Panc1 (cell line): ENCODE measurements at regions not wholly inside any gene's neighbourhood (a gene's known extent, or its start where the extent isn't known, plus 50 kb on each side); places are given as distances from the start of the nearest gene placed in this dataset.

Experiments used
- ATAC-seq: fragments of 200-7000 bp; cut with Tn5 transposase; 2 replicates; pipeline ENCODE4 v1.9.1; 2020; ENCODE audit warnings: mild to moderate bottlenecking, moderate library complexity
- BruUV-seq: library from RNA; stranded (reverse); fragments of 400-500 nt; replicated peaks from 2 replicates; lab custom pipeline; 2021; lab: Mats Ljungman, UMichigan
- CTCF ChIA-PET: fragments of 300-600 bp; sonication (Branson Sonifier 250); formaldehyde crosslinking; loops from one replicate; lab custom pipeline; 2022; ENCODE audit warnings: antibody characterized with exemption; lab: Charles Lee
- POLR2A ChIA-PET: fragments of 300-600 bp; sonication (Branson Sonifier 250); formaldehyde crosslinking; loops from one replicate; lab custom pipeline; 2022; ENCODE audit warnings: antibody characterized with exemption; lab: Charles Lee
- DNase-seq: peaks from one replicate; pipeline ENCODE4 v3.0.0-alpha.2; 2010; ENCODE audit warnings: low read depth, low spot score
- H3K27ac ChIP-seq: 2 replicates; pipeline ENCODE4 v1.5.1; 2011; ENCODE audit warnings: mild to moderate bottlenecking, low read length, inconsistent platforms
- H3K27me3 ChIP-seq: fragments of 200-500 bp; sonication (Bioruptor generic); 2 replicates; pipeline ENCODE4 v1.6.0; 2014; ENCODE audit warnings: low read length, inconsistent platforms; ENCODE audit not compliant: control insufficient read depth, insufficient read depth
- H3K36me3 ChIP-seq: fragments of 200-500 bp; sonication (Bioruptor generic); 2 replicates; pipeline ENCODE4 v1.5.1; 2014; ENCODE audit warnings: inconsistent platforms, mild to moderate bottlenecking, low read length, moderate library complexity; ENCODE audit not compliant: control insufficient read depth, insufficient read depth
- H3K4me1 ChIP-seq: 2 replicates; pipeline ENCODE4 v1.5.1; 2011; ENCODE audit warnings: inconsistent platforms, mild to moderate bottlenecking, low read length, moderate library complexity; ENCODE audit not compliant: control insufficient read depth, insufficient read depth
- H3K4me3 ChIP-seq, 2 experiments: 2 replicates each; pipeline ENCODE4 v1.5.1; 2011 to 2012; ENCODE audit warnings: low read depth in 2 of 2, low read length in 2 of 2, mild to moderate bottlenecking in 2 of 2, inconsistent platforms in 1 of 2, moderate library complexity in 1 of 2
- H3K9me3 ChIP-seq: fragments of 200-500 bp; sonication (Bioruptor generic); 2 replicates; pipeline ENCODE4 v1.5.1; 2014; ENCODE audit warnings: low read depth, mild to moderate bottlenecking, inconsistent platforms, low read length, moderate library complexity; ENCODE audit not compliant: control insufficient read depth, insufficient read depth
- CTCF ChIP-seq: fragments of 450-650 bp; IDR thresholded peaks from 2 replicates; pipeline ENCODE4 v1.5.1; 2017; ENCODE audit warnings: mild to moderate bottlenecking
- POLR2AphosphoS5 ChIP-seq: IDR thresholded peaks from 2 replicates; pipeline ENCODE4 v1.6.1; 2012; ENCODE audit warnings: mild to moderate bottlenecking, low read depth, low read length, moderate library complexity
- SIN3A ChIP-seq: IDR thresholded peaks from 2 replicates; pipeline ENCODE4 v1.6.1; 2012; ENCODE audit warnings: low read depth, mild to moderate bottlenecking, low read length, moderate library complexity, borderline replicate concordance; ENCODE audit not compliant: insufficient read depth
- TCF7L2 ChIP-seq: IDR thresholded peaks from 2 replicates; pipeline ENCODE4 v1.6.1; 2011; ENCODE audit warnings: mild to moderate bottlenecking, low read depth, low read length, inconsistent platforms
- in situ Hi-C: cut with HindIII; loops from 2 replicates; pipeline ENCODE4 v1.10.0; 2016; ENCODE audit warnings: low sequenced_read_pairs, low pct_unique_long_range_greater_than_20kb
- intact Hi-C: fragments of 100-400 bp; cut with micrococcal nuclease; formaldehyde crosslinking; loops from one replicate; pipeline ENCODE4 v1.10.0; 2022; ENCODE audit not compliant: unreplicated experiment
- TF ChIP-seq, protein P1 (sequence below), 2 experiments: IDR thresholded peaks; 2 replicates each; pipeline ENCODE4 v1.6.1; 2011 to 2012; ENCODE audit warnings: low read depth in 2 of 2, control low read depth in 1 of 2, low read length in 1 of 2, mild to moderate bottlenecking in 1 of 2, moderate library complexity in 1 of 2; ENCODE audit not compliant: insufficient read depth in 1 of 2

DNA sequence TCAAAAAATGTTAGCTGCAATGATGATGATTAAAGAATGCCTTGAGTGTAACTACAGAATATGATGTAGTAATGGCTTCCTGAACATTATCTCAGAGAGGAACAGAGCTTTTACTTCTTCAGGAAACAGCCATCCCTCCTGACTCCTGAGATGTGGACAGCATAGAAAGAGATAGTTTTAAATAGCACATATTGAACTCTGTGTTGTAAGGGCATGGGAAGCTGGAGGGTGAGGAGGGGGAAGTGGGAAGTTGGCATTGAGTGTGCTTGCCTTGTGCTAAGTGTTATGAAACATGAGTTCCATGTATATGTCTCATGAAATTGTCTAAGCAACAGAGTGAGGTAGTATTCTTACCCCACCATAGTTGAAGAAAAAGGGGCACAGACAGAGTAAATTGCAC, 161.5 kb upstream of the SLC28A3 start:
- CTCF ChIA-PET: no interaction called here
- POLR2A ChIA-PET: no interaction called here
- no peaks in the 10 kb centered on the region for H3K27me3 ChIP-seq
- in situ Hi-C loops: no loop called here
- no peak overlapping the region for H3K27ac ChIP-seq
- no peak for TF ChIP-seq POLR2AphosphoS5
- no peak for TF ChIP-seq SIN3A
- no peak for TF ChIP-seq TCF7L2
- TF ChIP-seq, protein P1, sequence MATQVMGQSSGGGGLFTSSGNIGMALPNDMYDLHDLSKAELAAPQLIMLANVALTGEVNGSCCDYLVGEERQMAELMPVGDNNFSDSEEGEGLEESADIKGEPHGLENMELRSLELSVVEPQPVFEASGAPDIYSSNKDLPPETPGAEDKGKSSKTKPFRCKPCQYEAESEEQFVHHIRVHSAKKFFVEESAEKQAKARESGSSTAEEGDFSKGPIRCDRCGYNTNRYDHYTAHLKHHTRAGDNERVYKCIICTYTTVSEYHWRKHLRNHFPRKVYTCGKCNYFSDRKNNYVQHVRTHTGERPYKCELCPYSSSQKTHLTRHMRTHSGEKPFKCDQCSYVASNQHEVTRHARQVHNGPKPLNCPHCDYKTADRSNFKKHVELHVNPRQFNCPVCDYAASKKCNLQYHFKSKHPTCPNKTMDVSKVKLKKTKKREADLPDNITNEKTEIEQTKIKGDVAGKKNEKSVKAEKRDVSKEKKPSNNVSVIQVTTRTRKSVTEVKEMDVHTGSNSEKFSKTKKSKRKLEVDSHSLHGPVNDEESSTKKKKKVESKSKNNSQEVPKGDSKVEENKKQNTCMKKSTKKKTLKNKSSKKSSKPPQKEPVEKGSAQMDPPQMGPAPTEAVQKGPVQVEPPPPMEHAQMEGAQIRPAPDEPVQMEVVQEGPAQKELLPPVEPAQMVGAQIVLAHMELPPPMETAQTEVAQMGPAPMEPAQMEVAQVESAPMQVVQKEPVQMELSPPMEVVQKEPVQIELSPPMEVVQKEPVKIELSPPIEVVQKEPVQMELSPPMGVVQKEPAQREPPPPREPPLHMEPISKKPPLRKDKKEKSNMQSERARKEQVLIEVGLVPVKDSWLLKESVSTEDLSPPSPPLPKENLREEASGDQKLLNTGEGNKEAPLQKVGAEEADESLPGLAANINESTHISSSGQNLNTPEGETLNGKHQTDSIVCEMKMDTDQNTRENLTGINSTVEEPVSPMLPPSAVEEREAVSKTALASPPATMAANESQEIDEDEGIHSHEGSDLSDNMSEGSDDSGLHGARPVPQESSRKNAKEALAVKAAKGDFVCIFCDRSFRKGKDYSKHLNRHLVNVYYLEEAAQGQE (IDR thresholded peaks at IDR 0.05; ENCODE audit: insufficient read depth in 1 of 2, low read depth in 2 of 2, low read length in 1 of 2): no peak
- TF ChIP-seq CTCF: no peak
- H3K4me3 ChIP-seq: no peak overlapping the region
- intact Hi-C loops: no loop called here
- BruUV-seq: no TSS peak
- DNase-seq (no peak), ATAC-seq (no peak)
- no peaks in the 10 kb centered on the region for H3K9me3 ChIP-seq
- H3K4me1 ChIP-seq: no peaks in the 10 kb centered on the region
- H3K36me3 ChIP-seq: no peaks in the 10 kb centered on the region

DNA sequence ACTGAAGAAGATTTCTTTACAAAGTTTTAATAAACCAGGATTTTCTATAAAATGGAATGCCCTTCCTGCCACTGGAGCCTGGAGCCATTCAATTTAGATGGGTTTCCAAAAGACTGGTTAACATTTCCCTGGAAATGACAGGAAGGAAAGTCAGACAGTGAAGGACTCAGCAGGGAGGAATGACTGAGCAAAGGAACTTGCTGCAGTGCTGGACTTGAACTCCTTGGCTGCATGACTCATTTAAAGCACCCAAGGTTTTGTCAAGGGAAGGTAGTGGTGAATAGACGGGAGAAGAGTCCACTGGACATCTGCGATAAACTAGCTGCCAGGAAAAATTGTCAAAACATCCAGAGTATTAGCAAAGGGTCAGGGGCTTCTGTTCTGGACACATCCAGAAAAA, 163.8 kb upstream of the SLC28A3 start:
- intact Hi-C loops: no loop called here
- Histone ChIP-seq H3K9me3 (no peaks in the 10 kb centered on the region), H3K36me3 (no peaks in the 10 kb centered on the region), H3K4me3 (no peak overlapping the region), H3K27ac (no peak overlapping the region), H3K27me3 (no peaks in the 10 kb centered on the region), H3K4me1 (no peaks in the 10 kb centered on the region)
- in situ Hi-C loops: no loop called here
- TF ChIP-seq TCF7L2 (no peak), SIN3A (no peak), CTCF (no peak), POLR2AphosphoS5 (no peak)
- TF ChIP-seq, protein P1 (IDR thresholded peaks at IDR 0.05; ENCODE audit: insufficient read depth in 1 of 2, low read depth in 2 of 2, low read length in 1 of 2): no peak
- no TSS peak for BruUV-seq
- POLR2A ChIA-PET: no interaction called here
- DNase-seq (no peak), ATAC-seq (no peak)
- CTCF ChIA-PET: no interaction called here
